Rectal smooth muscle tissue (tissue), 1 donor: ENCODE measurements at regions not wholly inside any gene's neighbourhood (a gene's known extent, or its start where the extent isn't known, plus 50 kb on each side); places are given as distances from the start of the nearest gene placed in this dataset.

ENCODE experiments used
- H3K27ac ChIP-seq: one replicate; pipeline ENCODE4 v1.7.0; 2013; ENCODE audit warnings: low read depth, low read length, inconsistent platforms
- H3K27me3 ChIP-seq: one replicate; pipeline ENCODE4 v1.7.0; 2013; ENCODE audit warnings: low read length; ENCODE audit not compliant: control insufficient read depth, insufficient read depth
- H3K36me3 ChIP-seq: one replicate; pipeline ENCODE4 v1.7.0; 2013; ENCODE audit warnings: low read length; ENCODE audit not compliant: control insufficient read depth, insufficient read depth
- H3K4me1 ChIP-seq: one replicate; pipeline ENCODE4 v1.7.0; 2013; ENCODE audit warnings: low read length; ENCODE audit not compliant: control insufficient read depth, insufficient read depth
- H3K4me3 ChIP-seq: one replicate; pipeline ENCODE4 v1.7.0; 2013; ENCODE audit warnings: low read length
- H3K9ac ChIP-seq: one replicate; pipeline ENCODE4 v1.7.0; 2013; ENCODE audit warnings: low read length

DNA sequence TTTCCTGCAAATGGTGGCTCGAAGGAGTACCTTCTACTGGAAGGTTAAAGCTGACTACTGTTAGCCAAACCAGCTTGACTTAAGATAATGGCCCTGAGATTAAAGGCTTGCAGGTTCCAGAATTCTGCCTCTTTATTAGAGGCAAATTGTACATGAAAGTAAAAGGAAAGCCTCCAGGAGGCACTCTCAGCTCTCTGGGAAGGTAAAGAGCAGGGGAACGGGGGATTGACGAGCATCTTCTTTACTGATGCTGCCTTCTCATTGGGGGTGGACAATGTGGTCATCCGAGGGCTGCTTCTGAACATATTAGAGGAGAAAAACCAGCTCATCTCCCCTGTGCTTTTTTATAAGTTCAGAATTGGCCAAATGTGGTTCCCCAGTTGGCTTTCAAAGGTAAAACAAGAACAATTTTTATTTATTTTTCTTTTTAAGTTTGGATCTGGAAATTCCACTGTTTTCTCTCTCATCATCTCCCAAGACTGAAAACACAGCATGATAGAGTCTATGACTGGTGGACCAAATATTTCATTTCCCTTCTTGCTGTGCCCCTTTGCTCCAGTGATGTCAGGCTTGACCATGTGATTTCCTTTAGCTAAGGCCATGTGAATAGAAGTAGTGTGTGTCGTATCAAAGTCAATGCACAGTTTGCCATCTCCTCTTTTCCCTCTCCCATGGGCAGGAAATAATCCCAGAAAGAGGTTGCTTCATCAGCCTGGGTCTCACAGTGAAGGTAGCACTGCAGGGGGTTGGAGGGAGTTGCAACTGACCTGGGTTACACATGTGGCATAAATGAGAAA, 292.7 kb downstream of the PRDM2 start:
- H3K9ac ChIP-seq = no peak overlapping the region
- H3K27ac ChIP-seq = no peak overlapping the region
- no peaks in the 10 kb centered on the region for H3K4me1 ChIP-seq
- no peaks in the 10 kb centered on the region for H3K36me3 ChIP-seq
- no peak overlapping the region for H3K4me3 ChIP-seq
- H3K27me3 ChIP-seq = no peaks in the 10 kb centered on the region

DNA sequence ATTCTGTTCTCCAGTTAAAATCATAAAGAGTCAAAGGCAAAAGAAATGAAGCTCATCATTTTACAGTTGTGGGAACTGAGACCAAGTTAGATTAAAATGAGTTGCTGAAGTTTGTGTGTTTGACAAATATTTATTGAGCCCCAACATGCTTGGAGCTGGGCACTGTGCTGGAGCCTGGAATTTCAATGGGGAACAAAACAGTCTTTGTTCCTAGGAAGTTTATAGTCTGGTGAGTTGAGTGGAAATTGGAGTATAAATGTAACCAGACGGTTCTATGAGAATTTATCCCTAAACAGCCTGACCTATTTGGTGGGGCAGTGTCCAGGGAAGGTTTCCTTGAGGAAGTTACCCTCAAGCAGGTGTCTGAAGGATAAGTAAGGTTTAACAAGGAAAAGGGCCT, 294.4 kb downstream of the PRDM2 start:
- Histone ChIP-seq H3K4me3 (no peak overlapping the region), H3K27ac (no peak overlapping the region), H3K4me1 (no peaks in the 10 kb centered on the region), H3K36me3 (no peaks in the 10 kb centered on the region), H3K27me3 (no peaks in the 10 kb centered on the region), H3K9ac (no peak overlapping the region)

DNA sequence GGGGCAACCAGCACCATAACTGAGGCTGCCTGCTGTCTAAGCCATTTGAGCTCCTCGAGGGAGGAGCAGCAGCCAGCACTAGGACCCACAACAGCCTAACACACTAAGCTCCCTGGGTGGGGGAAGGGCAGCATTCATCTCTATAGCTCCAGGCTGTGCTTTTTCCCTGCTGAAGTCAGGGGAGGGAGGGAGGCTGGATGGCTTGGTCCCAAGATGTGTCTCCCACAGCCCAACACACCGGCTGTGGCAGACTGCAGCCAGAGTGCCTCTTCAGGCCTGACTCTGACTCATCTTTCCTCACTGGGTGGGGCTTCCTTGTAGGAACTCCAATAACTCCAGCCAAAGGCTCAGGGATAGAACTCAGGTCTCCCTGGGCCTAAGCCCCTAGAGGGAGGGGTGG, 296.3 kb downstream of the PRDM2 start:
- no peak overlapping the region for H3K27ac ChIP-seq
- H3K4me3 ChIP-seq = no peak overlapping the region
- H3K27me3 ChIP-seq = no peaks in the 10 kb centered on the region
- no peak overlapping the region for H3K9ac ChIP-seq
- no peaks in the 10 kb centered on the region for H3K4me1 ChIP-seq
- no peaks in the 10 kb centered on the region for H3K36me3 ChIP-seq

DNA sequence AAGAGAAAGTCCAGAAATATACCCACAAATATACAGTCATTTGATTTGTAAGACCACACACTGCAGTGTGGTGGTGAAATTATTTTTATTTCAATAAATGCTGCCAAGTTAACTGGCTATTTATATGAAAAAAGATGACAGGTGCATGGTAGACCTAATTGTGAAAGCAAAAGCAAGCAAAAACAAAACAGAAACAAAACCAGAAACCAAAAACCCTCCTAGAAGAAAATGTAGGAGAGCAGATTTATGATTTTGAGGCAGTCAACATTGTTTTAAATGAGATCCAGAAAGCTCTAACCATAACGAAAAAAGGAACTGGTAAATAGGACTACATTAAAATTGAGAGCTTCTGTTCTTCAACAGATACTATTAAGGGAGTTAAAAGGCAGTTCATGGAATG, 303.6 kb downstream of the PRDM2 start:
- Histone ChIP-seq H3K27me3 (no peaks in the 10 kb centered on the region), H3K27ac (no peak overlapping the region), H3K4me3 (no peak overlapping the region), H3K9ac (no peak overlapping the region), H3K4me1 (no peaks in the 10 kb centered on the region), H3K36me3 (no peaks in the 10 kb centered on the region)

DNA sequence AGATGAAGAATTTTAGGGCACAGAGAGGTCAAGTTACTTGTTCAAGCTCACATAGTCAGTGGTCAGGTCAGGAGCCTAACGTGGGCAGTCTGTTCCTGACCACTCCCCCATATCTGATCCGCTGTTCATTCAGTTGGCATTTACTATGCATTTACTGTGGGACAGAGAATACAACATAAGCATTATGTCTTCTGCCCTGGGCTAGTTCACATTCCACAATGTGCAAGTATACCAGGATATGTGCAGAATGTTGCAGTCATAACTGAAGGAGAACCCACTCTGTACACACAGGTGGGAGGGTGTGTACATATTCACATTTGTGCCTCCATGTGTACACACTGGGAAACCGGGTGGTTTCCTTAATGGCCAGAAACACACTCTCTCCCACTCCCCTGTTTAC, 309.6 kb downstream of the PRDM2 start:
- no peaks in the 10 kb centered on the region for H3K27me3 ChIP-seq
- H3K9ac ChIP-seq = no peak overlapping the region
- H3K4me3 ChIP-seq = no peak overlapping the region
- H3K4me1 ChIP-seq = no peaks in the 10 kb centered on the region
- no peak overlapping the region for H3K27ac ChIP-seq
- H3K36me3 ChIP-seq = no peaks in the 10 kb centered on the region

DNA sequence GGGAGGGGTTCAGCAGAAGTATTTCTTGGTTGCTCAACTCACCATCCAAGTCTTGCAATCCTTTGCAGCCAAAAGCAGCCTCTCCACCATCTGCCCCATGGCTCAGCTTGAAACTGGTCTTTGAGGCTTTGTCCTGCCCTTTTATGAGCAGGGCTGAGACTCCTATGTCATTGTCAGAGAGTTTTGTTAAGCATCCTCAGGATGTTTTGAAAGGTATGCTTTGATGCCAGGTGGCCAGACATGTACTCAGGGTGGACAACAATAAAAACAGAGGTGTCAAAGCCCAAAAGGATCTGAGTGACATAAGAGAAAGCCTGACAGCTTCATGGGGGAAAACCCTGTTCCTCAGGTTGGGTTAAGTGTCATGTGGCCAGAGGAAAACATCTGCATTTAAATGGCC, 310.5 kb downstream of the PRDM2 start:
- Histone ChIP-seq H3K27me3 (no peaks in the 10 kb centered on the region), H3K4me1 (no peaks in the 10 kb centered on the region), H3K36me3 (no peaks in the 10 kb centered on the region), H3K9ac (no peak overlapping the region), H3K27ac (no peak overlapping the region), H3K4me3 (no peak overlapping the region)

DNA sequence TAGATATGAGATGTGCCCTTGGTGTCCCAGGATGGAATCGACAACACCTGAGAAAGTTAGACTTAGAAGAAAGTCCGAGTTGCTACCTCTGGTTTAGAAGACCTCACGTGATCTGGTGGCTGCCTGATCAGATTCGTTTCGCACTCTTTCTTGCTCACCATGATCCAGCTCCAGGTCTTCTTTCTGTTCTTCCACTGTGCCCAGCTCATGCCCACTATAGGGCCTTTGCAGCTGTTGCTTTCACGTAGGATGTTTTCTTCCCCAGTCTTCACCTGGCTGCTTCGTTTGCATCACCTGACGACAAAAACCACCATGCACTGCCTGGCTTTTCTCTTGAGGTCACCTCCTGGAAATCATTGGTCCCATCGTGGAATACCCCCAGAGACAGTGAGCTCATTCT, 311.1 kb downstream of the PRDM2 start:
- H3K27ac ChIP-seq = no peak overlapping the region
- H3K4me1 ChIP-seq = no peaks in the 10 kb centered on the region
- no peaks in the 10 kb centered on the region for H3K36me3 ChIP-seq
- H3K9ac ChIP-seq = no peak overlapping the region
- H3K4me3 ChIP-seq = no peak overlapping the region
- H3K27me3 ChIP-seq = no peaks in the 10 kb centered on the region

DNA sequence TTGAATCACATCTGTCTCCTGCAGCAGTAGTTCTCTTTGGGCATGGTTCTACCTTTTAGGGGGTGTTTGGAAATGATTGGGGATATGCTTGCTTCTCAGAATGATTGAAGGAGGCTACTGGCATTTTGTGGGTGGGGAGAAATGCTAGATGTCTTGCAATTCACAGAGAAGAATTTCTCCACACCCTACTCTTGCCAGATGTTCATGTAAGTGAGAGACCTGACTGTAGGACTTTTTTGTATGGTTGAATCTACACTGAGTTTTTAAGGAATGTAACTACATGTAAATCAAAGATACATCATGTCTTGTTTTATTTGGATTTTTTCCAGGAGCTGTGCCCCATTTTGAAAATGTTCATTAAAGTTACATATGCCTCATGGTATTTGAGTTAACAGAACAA, 311.9 kb downstream of the PRDM2 start:
- Histone ChIP-seq H3K27ac (no peak overlapping the region), H3K4me1 (no peaks in the 10 kb centered on the region), H3K27me3 (no peaks in the 10 kb centered on the region), H3K4me3 (no peak overlapping the region), H3K36me3 (no peaks in the 10 kb centered on the region), H3K9ac (no peak overlapping the region)

DNA sequence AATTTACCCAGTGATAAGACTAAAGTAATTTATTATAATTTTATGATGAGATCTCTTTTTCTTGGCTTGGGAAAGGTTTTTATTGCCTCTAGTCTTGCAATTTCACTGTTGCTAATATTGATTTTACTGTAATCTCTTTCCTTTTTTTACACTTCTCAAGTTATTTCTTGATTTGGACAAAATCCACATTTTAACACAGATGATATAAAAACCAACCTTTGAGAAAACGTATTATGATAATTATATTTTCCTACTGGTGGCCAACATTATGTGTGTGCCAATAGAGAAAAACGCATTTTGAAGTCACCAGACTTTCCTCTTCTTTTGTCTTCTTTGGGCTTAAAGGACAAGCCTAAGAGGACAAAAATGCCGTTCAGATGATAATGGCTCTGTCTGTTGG, 314.9 kb downstream of the PRDM2 start:
- no peaks in the 10 kb centered on the region for H3K36me3 ChIP-seq
- no peak overlapping the region for H3K4me3 ChIP-seq
- H3K4me1 ChIP-seq = no peaks in the 10 kb centered on the region
- H3K9ac ChIP-seq = no peak overlapping the region
- H3K27ac ChIP-seq = no peak overlapping the region
- H3K27me3 ChIP-seq = no peaks in the 10 kb centered on the region

DNA sequence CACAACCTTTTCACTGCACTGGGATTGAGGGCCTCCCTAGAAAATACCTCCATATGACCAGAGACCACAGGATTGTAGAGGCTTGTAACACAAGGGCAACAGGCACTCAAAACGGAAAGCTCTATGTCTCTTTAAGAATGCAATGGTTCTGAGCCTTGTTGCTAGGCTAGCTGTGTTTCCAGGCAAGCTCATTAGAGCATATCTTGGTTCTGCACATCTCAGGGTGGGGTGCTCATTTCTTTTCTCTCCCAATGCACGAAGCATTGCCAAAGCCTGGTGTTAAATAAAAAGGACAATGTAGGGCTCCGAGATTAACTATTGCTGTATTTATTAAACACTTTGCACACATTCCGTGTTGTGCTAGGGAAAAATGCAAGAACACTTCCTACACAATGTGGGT, 315.9 kb downstream of the PRDM2 start:
- Histone ChIP-seq H3K36me3 (no peaks in the 10 kb centered on the region), H3K27ac (no peak overlapping the region), H3K9ac (no peak overlapping the region), H3K4me1 (no peaks in the 10 kb centered on the region), H3K4me3 (no peak overlapping the region), H3K27me3 (no peaks in the 10 kb centered on the region)

DNA sequence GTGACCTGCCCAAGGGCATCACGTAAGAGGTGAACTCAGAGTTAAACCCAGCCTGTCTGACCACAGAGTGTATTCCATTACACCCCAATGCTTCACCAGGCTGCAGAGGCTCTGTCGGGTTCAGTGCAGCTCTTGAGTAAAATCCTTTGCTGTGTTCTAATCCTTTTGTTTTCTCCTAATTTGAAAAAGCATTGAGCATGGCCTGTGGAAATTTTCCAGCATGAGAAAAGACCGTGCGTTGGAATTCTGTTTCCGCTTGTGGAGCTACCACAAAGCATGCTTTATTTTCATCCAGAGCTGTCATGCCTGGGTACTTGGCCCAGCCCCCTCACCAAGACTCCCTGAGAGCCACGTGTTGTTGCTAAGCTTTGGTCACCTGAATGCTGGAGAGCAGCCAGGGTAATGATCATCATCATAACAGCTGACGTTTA, 317.6 kb downstream of the PRDM2 start:
- Histone ChIP-seq H3K36me3 (no peaks in the 10 kb centered on the region), H3K27me3 (no peaks in the 10 kb centered on the region), H3K4me1 (no peaks in the 10 kb centered on the region), H3K27ac (no peak overlapping the region), H3K9ac (no peak overlapping the region), H3K4me3 (no peak overlapping the region)

DNA sequence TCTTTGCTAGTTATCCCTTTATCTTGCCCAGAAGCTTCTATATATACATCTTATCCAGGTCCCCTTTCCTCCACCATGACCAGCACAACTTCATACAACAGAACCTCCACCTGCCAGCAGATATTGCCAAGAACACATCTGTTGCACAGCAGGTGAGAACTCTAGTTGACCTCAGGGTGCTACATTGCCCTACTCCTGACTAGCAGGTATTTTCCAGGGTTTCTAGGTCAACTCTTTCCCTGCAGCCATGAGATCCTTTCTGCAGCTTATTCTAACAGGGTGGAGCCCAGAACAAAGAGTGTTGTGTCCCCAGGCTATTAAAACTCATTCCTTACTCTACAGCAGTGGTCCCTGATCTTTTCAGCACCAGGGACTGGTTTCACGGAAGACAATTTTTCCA, 319.5 kb downstream of the PRDM2 start:
- no peak overlapping the region for H3K4me3 ChIP-seq
- no peaks in the 10 kb centered on the region for H3K4me1 ChIP-seq
- no peaks in the 10 kb centered on the region for H3K36me3 ChIP-seq
- no peak overlapping the region for H3K9ac ChIP-seq
- no peak overlapping the region for H3K27ac ChIP-seq
- H3K27me3 ChIP-seq = no peaks in the 10 kb centered on the region

DNA sequence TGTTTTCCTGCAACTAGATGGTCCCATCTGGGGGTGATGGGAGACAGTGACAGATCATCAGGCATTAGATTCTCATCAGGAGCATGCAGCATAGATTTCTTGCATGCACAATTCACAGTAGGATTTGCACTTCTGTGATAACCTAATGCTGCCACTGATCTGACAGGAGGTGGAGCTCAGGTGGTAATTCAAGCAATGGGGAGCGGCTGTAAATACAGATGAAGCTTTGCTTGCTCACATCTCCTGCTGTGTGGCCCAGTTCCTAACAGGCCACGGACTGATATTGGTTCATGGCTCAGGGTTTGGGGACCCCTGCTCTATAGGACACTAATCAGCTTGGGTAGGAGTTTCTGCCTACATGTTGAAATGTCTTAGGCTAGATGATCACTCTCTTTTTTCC, 320.0 kb downstream of the PRDM2 start:
- Histone ChIP-seq H3K27ac (no peak overlapping the region), H3K27me3 (no peaks in the 10 kb centered on the region), H3K36me3 (no peaks in the 10 kb centered on the region), H3K4me1 (no peaks in the 10 kb centered on the region), H3K4me3 (no peak overlapping the region), H3K9ac (no peak overlapping the region)
